DMS 273 (cell line): ENCODE measurements at regions not wholly inside any gene's neighbourhood (a gene's known extent, or its start where the extent isn't known, plus 50 kb on each side); places are given as distances from the start of the nearest gene placed in this dataset.
"Not testable (repeated sequence)": the region's sequence is repeated elsewhere in the genome, so short reads cannot be mapped to it uniquely, and the experiment has no call there.

Experiments used
- DNase-seq: peaks from one replicate; lab custom pipeline; 2025; ENCODE audit not compliant: unreplicated experiment; lab: John Stamatoyannopoulos, UW

GRCh38 chr1:242826701-242827336 is 302.3 kb upstream of the PLD5 start:
- DNase-seq: no peak

- DNase-seq: no peak
Observed at GRCh38 chr1:242824435-242824834, 299.9 kb upstream of the PLD5 start.

GRCh38 chr1:242813490-242814091 is 289.1 kb upstream of the PLD5 start:
- DNase-seq: no peak

- no peak for DNase-seq
Observed at GRCh38 chr1:242811092-242811840, 286.8 kb upstream of the PLD5 start.

GRCh38 chr1:242806324-242806723 is 281.8 kb upstream of the PLD5 start:
- no peak for DNase-seq

- DNase-seq: not testable (repeated sequence)
Observed at GRCh38 chr1:242805360-242805759, 280.9 kb upstream of the PLD5 start.

- no peak for DNase-seq
Observed at GRCh38 chr1:242802973-242803372, 278.5 kb upstream of the PLD5 start.

- no peak for DNase-seq
Observed at GRCh38 chr1:242800521-242800920, 276.0 kb upstream of the PLD5 start.

GRCh38 chr1:242797856-242798255 is 273.4 kb upstream of the PLD5 start:
- DNase-seq: no peak

GRCh38 chr1:242788771-242789170 is 264.3 kb upstream of the PLD5 start:
- DNase-seq: no peak

- DNase-seq: no peak
Observed at GRCh38 chr1:242787968-242788367, 263.5 kb upstream of the PLD5 start.

- no peak for DNase-seq
Observed at GRCh38 chr1:242784807-242785206, 260.3 kb upstream of the PLD5 start.

GRCh38 chr1:242784084-242784483 is 259.6 kb upstream of the PLD5 start:
- DNase-seq: no peak

GRCh38 chr1:242774256-242774655 is 249.8 kb upstream of the PLD5 start:
- DNase-seq: no peak

GRCh38 chr1:242770366-242770765 is 245.9 kb upstream of the PLD5 start:
- DNase-seq: no peak

- no peak for DNase-seq
Observed at GRCh38 chr1:242764161-242764560, 239.7 kb upstream of the PLD5 start.

GRCh38 chr1:242761556-242761955 is 237.1 kb upstream of the PLD5 start:
- DNase-seq: no peak

- DNase-seq: no peak
Observed at GRCh38 chr1:242754926-242755325, 230.4 kb upstream of the PLD5 start.

- DNase-seq: no peak
Observed at GRCh38 chr1:242754125-242754524, 229.6 kb upstream of the PLD5 start.

GRCh38 chr1:242747233-242747632 is 222.7 kb upstream of the PLD5 start:
- DNase-seq: no peak

GRCh38 chr1:242745079-242745478 is 220.6 kb upstream of the PLD5 start:
- no peak for DNase-seq
